OCI-LY7 (cell line): ENCODE measurements at regions not wholly inside any gene's neighbourhood (a gene's known extent, or its start where the extent isn't known, plus 50 kb on each side); places are given as distances from the start of the nearest gene placed in this dataset.

Experiments
- BruUV-seq: library from RNA; stranded (reverse); fragments of 400-500 nt; replicated peaks from 2 replicates; lab custom pipeline; 2021; lab: Mats Ljungman, UMichigan
- CTCF ChIA-PET: fragments of 300-600 bp; sonication (Branson Sonifier 250); formaldehyde crosslinking; loops from one replicate; lab custom pipeline; 2022; ENCODE audit warnings: antibody characterized with exemption; ENCODE audit not compliant: unreplicated experiment; lab: Charles Lee
- POLR2A ChIA-PET: fragments of 300-600 bp; sonication (Branson Sonifier 250); formaldehyde crosslinking; loops from one replicate; lab custom pipeline; 2022; ENCODE audit warnings: antibody characterized with exemption; lab: Charles Lee
- DNase-seq: peaks from one replicate; pipeline ENCODE4 v3.0.0-alpha.2; 2015; ENCODE audit warnings: low spot score
- H2AFZ ChIP-seq: fragments of 200-600 bp; sonication (generic), shearing (Covaris generic); 2 replicates; pipeline ENCODE4 v1.6.1; 2014; ENCODE audit warnings: mild to moderate bottlenecking, antibody characterized with exemption, low read length, moderate library complexity
- H3K27ac ChIP-seq: fragments of 200-600 bp; sonication (generic); 2 replicates; pipeline ENCODE4 v1.5.1; 2014; ENCODE audit warnings: mixed run types, low read depth, mild to moderate bottlenecking, moderate library complexity, low read length, inconsistent platforms; ENCODE audit not compliant: poor library complexity, severe bottlenecking
- H3K36me3 ChIP-seq: fragments of 200-600 bp; sonication (generic); 2 replicates; pipeline ENCODE4 v1.6.1; 2014; ENCODE audit warnings: mild to moderate bottlenecking, antibody characterized with exemption, low read length, moderate library complexity, mixed read lengths; ENCODE audit not compliant: insufficient read depth
- H3K4me1 ChIP-seq: fragments of 200-600 bp; sonication (generic); 2 replicates; pipeline ENCODE4 v1.5.1; 2014; ENCODE audit warnings: mild to moderate bottlenecking, low read length; ENCODE audit not compliant: insufficient read depth, poor library complexity, severe bottlenecking
- H3K4me2 ChIP-seq: fragments of 200-600 bp; sonication (generic); 2 replicates; pipeline ENCODE4 v1.6.1; 2014; ENCODE audit warnings: mild to moderate bottlenecking, low read length
- H3K4me3 ChIP-seq: fragments of 200-600 bp; sonication (generic); 2 replicates; pipeline ENCODE4 v1.5.1; 2014; ENCODE audit warnings: mild to moderate bottlenecking, low read depth, low read length; ENCODE audit not compliant: poor library complexity, severe bottlenecking
- H3K79me2 ChIP-seq: fragments of 200-600 bp; sonication (generic); 2 replicates; pipeline ENCODE4 v1.6.1; 2016; ENCODE audit warnings: low read depth, mild to moderate bottlenecking, low read length, moderate library complexity, mixed read lengths; ENCODE audit not compliant: insufficient read depth
- H3K9me2 ChIP-seq: fragments of 200-600 bp; sonication (generic); 2 replicates; pipeline ENCODE4 v1.6.1; 2016; ENCODE audit warnings: mild to moderate bottlenecking, low read length, mixed read lengths; ENCODE audit not compliant: insufficient read depth
- H3K9me3 ChIP-seq: fragments of 200-600 bp; sonication (generic); 2 replicates; pipeline ENCODE4 v1.6.1; 2014; ENCODE audit warnings: mild to moderate bottlenecking, mixed run types, low read length, mixed read lengths
- H4K20me1 ChIP-seq: fragments of 200-600 bp; sonication (generic); 2 replicates; pipeline ENCODE4 v1.6.1; 2014; ENCODE audit warnings: mild to moderate bottlenecking, antibody characterized with exemption, low read length, moderate library complexity, mixed read lengths; ENCODE audit not compliant: insufficient read depth
- CTCF ChIP-seq: fragments of 200-600 bp; sonication (generic); conservative IDR thresholded peaks from 2 replicates; pipeline ENCODE4 v1.5.1; 2014; ENCODE audit warnings: mild to moderate bottlenecking, antibody characterized with exemption, low read length, moderate library complexity, mixed read lengths
- EZH2phosphoT487 ChIP-seq: fragments of 200-600 bp; sonication (generic); IDR thresholded peaks from 2 replicates; pipeline ENCODE4 v1.6.1; 2018; ENCODE audit warnings: low read depth, borderline replicate concordance, mild to moderate bottlenecking, mixed run types, antibody characterized with exemption, low read length, moderate library complexity, mixed read lengths
- intact Hi-C: fragments of 100-400 bp; cut with micrococcal nuclease; formaldehyde crosslinking; loops from one replicate; pipeline ENCODE4 v1.10.0; 2022; ENCODE audit not compliant: unreplicated experiment

GRCh38 chr11:119885861-119886567 is 157.0 kb upstream of the NECTIN1 start:
- Histone ChIP-seq H3K9me2 (no peaks in the 10 kb centered on the region), H2AFZ (no peak overlapping the region), H3K9me3 (no peaks in the 10 kb centered on the region), H3K4me1 (no peaks in the 10 kb centered on the region), H3K27ac (no peak overlapping the region), H3K79me2 (no peaks in the 10 kb centered on the region), H3K4me2 (no peak overlapping the region), H3K4me3 (no peak overlapping the region), H3K36me3 (no peaks in the 10 kb centered on the region), H4K20me1 (no peaks in the 10 kb centered on the region)
- ChIA-PET CTCF (interaction anchor here (0.5 kb wide), 1 partner anchor 787 kb away, joined by 4 read pairs; no protein-coding TSS in a partner anchor), POLR2A (interaction anchor here (1.1 kb wide), 1 partner anchor 32 kb away, joined by 3 read pairs; no protein-coding TSS in a partner anchor)
- BruUV-seq, result no TSS peak
- intact Hi-C loops, result no loop called here
- DNase-seq, result no peak
- TF ChIP-seq EZH2phosphoT487 (no peak), CTCF (no peak)

GRCh38 chr11:119885067-119885466 is 156.1 kb upstream of the NECTIN1 start:
- H3K4me1 ChIP-seq, result no peaks in the 10 kb centered on the region
- no peak overlapping the region for H2AFZ ChIP-seq
- no peak overlapping the region for H3K27ac ChIP-seq
- no peaks in the 10 kb centered on the region for H3K9me2 ChIP-seq
- no peaks in the 10 kb centered on the region for H3K36me3 ChIP-seq
- intact Hi-C loops, result no loop called here
- BruUV-seq, result no TSS peak
- no peak for TF ChIP-seq CTCF
- no peak for TF ChIP-seq EZH2phosphoT487
- no peaks in the 10 kb centered on the region for H4K20me1 ChIP-seq
- H3K4me3 ChIP-seq, result no peak overlapping the region
- no peaks in the 10 kb centered on the region for H3K79me2 ChIP-seq
- ChIA-PET CTCF (no interaction called here), POLR2A (no interaction called here)
- H3K9me3 ChIP-seq, result no peaks in the 10 kb centered on the region
- no peak for DNase-seq
- H3K4me2 ChIP-seq, result no peak overlapping the region

DNA sequence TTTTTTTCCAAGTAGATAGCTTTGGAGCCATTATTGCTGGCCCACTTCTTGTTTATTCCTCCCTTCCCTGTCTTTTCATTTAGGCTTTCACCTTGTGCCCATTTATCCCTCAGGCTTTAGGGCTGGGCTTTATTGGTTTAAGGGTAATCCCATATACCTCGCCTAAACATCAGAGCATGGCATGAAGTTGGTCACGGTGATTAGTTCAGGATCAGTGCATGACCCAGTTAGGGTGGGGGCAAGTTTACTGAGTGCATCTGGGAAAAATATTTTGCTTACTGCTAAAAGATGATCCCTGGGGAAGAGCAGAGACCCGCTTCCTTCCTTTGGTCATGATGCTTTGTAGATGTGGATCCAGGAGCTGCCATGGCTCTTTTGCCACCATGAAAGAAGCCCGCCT is 153.3 kb upstream of the NECTIN1 start:
- TF ChIP-seq EZH2phosphoT487, result no peak
- no peak for TF ChIP-seq CTCF
- Histone ChIP-seq H3K9me2 (no peaks in the 10 kb centered on the region), H3K9me3 (no peaks in the 10 kb centered on the region), H2AFZ (no peak overlapping the region), H4K20me1 (no peaks in the 10 kb centered on the region), H3K4me1 (no peaks in the 10 kb centered on the region), H3K4me3 (no peak overlapping the region), H3K4me2 (no peak overlapping the region), H3K36me3 (no peaks in the 10 kb centered on the region), H3K27ac (no peak overlapping the region), H3K79me2 (no peaks in the 10 kb centered on the region)
- no TSS peak for BruUV-seq
- intact Hi-C loops, result no loop called here
- POLR2A ChIA-PET, result no interaction called here
- no peak for DNase-seq
- CTCF ChIA-PET, result no interaction called here
